ENCODE measurements at regions not wholly inside any gene's neighbourhood (a gene's known extent, or its start where the extent isn't known, plus 50 kb on each side); places are given as distances from the start of the nearest gene placed in this dataset.

- H3K4me3 ChIP-seq (ENCODE audit: low read depth, low read length) = no peak overlapping the region
- DNase-seq (ENCODE audit: low read depth, low spot score) = no peak
- TF ChIP-seq CTCF (IDR thresholded peaks at IDR 0.05; ENCODE audit: insufficient read depth, low read length, missing control alignments) = no peak
- POLR2A ChIA-PET = no interaction called here
- CTCF ChIA-PET = interaction anchor here (1.4 to 3.7 kb wide), 2 partner anchors 15 to 360 kb away, joined by 5 to 26 read pairs; no protein-coding TSS in a partner anchor
These were observed 170.9 kb downstream of the USP12 start for GRCh38 chr13:27000686-27001085.

- DNase-seq (ENCODE audit: low read depth, low spot score) = no peak
- no peak for TF ChIP-seq CTCF (IDR thresholded peaks at IDR 0.05; ENCODE audit: insufficient read depth, low read length, missing control alignments)
- ChIA-PET CTCF (no interaction called here), POLR2A (no interaction called here)
- no peak overlapping the region for H3K4me3 ChIP-seq (ENCODE audit: low read depth, low read length)
These were observed 172.1 kb downstream of the USP12 start for GRCh38 chr13:26999499-26999898.

- DNase-seq (ENCODE audit: low read depth, low spot score) = no peak
- ChIA-PET POLR2A (no interaction called here), CTCF (interaction anchor here (0.7 to 3.2 kb wide), 5 partner anchors 10 to 364 kb away, joined by 3 to 17 read pairs (median 5); no protein-coding TSS in a partner anchor)
- H3K4me3 ChIP-seq (ENCODE audit: low read depth, low read length) = no peak overlapping the region
- no peak for TF ChIP-seq CTCF (IDR thresholded peaks at IDR 0.05; ENCODE audit: insufficient read depth, low read length, missing control alignments)
These were observed 173.3 kb downstream of the USP12 start for GRCh38 chr13:26998292-26998691.

GRCh38 chr13:26996965-26997752 lies 174.5 kb downstream of the USP12 start:
- no peak for DNase-seq (ENCODE audit: low read depth, low spot score)
- POLR2A ChIA-PET = no interaction called here
- no peak overlapping the region for H3K4me3 ChIP-seq (ENCODE audit: low read depth, low read length)
- TF ChIP-seq CTCF (IDR thresholded peaks at IDR 0.05; ENCODE audit: insufficient read depth, low read length, missing control alignments) = no peak
- CTCF ChIA-PET = interaction anchor here (0.7 to 3.2 kb wide), 5 partner anchors 9 to 365 kb away, joined by 3 to 17 read pairs (median 5); no protein-coding TSS in a partner anchor

GRCh38 chr13:26995159-26995558 lies 176.5 kb downstream of the USP12 start:
- H3K4me3 ChIP-seq (ENCODE audit: low read depth, low read length) = no peak overlapping the region
- CTCF ChIA-PET = interaction anchor here (0.7 to 2.9 kb wide), 3 partner anchors 10 to 378 kb away, joined by 4 to 13 read pairs (median 13); no protein-coding TSS in a partner anchor
- no peak for TF ChIP-seq CTCF (IDR thresholded peaks at IDR 0.05; ENCODE audit: insufficient read depth, low read length, missing control alignments)
- POLR2A ChIA-PET = no interaction called here
- no peak for DNase-seq (ENCODE audit: low read depth, low spot score)

GRCh38 chr13:26993780-26994179 lies 177.8 kb downstream of the USP12 start:
- DNase-seq (ENCODE audit: low read depth, low spot score) = no peak
- ChIA-PET CTCF (interaction anchor here (1.0 to 2.9 kb wide), 5 partner anchors 8 to 960 kb away, joined by 3 to 13 read pairs (median 5); no protein-coding TSS in a partner anchor), POLR2A (no interaction called here)
- no peak for TF ChIP-seq CTCF (IDR thresholded peaks at IDR 0.05; ENCODE audit: insufficient read depth, low read length, missing control alignments)
- no peak overlapping the region for H3K4me3 ChIP-seq (ENCODE audit: low read depth, low read length)
